Activated CD8-positive, alpha-beta T cell treated with anti-CD3 and anti-CD28 coated beads, Interleukin-2, amount 10 ng/mL, durations not matched to agents 7 days and 5 days (primary cell): ENCODE measurements at regions not wholly inside any gene's neighbourhood (a gene's known extent, or its start where the extent isn't known, plus 50 kb on each side); places are given as distances from the start of the nearest gene placed in this dataset.

Source experiments
- ATAC-seq: fragments of 150-1000 bp; cut with Tn5 transposase; one replicate; pipeline ENCODE4 v1.10.0; 2021; ENCODE audit warnings: moderate library complexity
- CTCF ChIA-PET: fragments of 350-600 bp; sonication (Branson Sonifier 250); formaldehyde crosslinking; loops from one replicate; lab custom pipeline; 2021; ENCODE audit warnings: antibody characterized with exemption; lab: Charles Lee
- POLR2A ChIA-PET: fragments of 350-600 bp; sonication (Branson Sonifier 250); formaldehyde crosslinking; loops from one replicate; lab custom pipeline; 2021; ENCODE audit warnings: antibody characterized with exemption; lab: Charles Lee
- DNase-seq: peaks from one replicate; pipeline ENCODE4 v3.0.0-alpha.2; 2020
- H3K27ac Mint-ChIP-seq: one replicate; pipeline ENCODE4 v1.8.0; 2021; ENCODE audit warnings: mild to moderate bottlenecking, mixed read lengths
- H3K27me3 Mint-ChIP-seq: one replicate; pipeline ENCODE4 v1.8.0; 2021; ENCODE audit warnings: low read depth, mixed read lengths
- H3K36me3 Mint-ChIP-seq: one replicate; pipeline ENCODE4 v1.8.0; 2021; ENCODE audit warnings: low read depth, mixed read lengths
- H3K4me1 Mint-ChIP-seq: one replicate; pipeline ENCODE4 v1.8.0; 2021; ENCODE audit warnings: low read depth, mixed read lengths
- H3K4me3 Mint-ChIP-seq: one replicate; pipeline ENCODE4 v1.8.0; 2021; ENCODE audit warnings: mild to moderate bottlenecking, mixed read lengths
- H3K9me3 Mint-ChIP-seq: one replicate; pipeline ENCODE4 v1.8.0; 2022; ENCODE audit warnings: mixed read lengths; ENCODE audit not compliant: insufficient read depth

GRCh38 chr16:51365715-51366114 lies 214.6 kb upstream of the SALL1 start:
- H3K4me3 Mint-ChIP-seq = no peak overlapping the region

GRCh38 chr16:51359141-51359955 lies 208.3 kb upstream of the SALL1 start:
- Mint-ChIP-seq H3K27me3 (no peaks in the 10 kb centered on the region), H3K9me3 (no peaks in the 10 kb centered on the region), H3K4me3 (no peak overlapping the region), H3K36me3 (no peaks in the 10 kb centered on the region), H3K4me1 (no peaks in the 10 kb centered on the region), H3K27ac (no peak overlapping the region)
- CTCF ChIA-PET = no interaction called here
- ATAC-seq (no peak), DNase-seq (no peak)
- POLR2A ChIA-PET = no interaction called here

More at GRCh38 chr16:51365715-51366114, 214.6 kb upstream of the SALL1 start:
- no peak for DNase-seq
- Mint-ChIP-seq H3K9me3 (no peaks in the 10 kb centered on the region), H3K36me3 (no peaks in the 10 kb centered on the region), H3K27ac (no peak overlapping the region), H3K4me1 (no peaks in the 10 kb centered on the region), H3K27me3 (no peaks in the 10 kb centered on the region)
- POLR2A ChIA-PET = no interaction called here
- ATAC-seq = no peak
- CTCF ChIA-PET = no interaction called here

GRCh38 chr16:51357839-51358238 lies 206.8 kb upstream of the SALL1 start:
- POLR2A ChIA-PET = no interaction called here
- ATAC-seq = no peak
- no peak for DNase-seq
- no peaks in the 10 kb centered on the region for H3K9me3 Mint-ChIP-seq
- no peak overlapping the region for H3K27ac Mint-ChIP-seq
- no peaks in the 10 kb centered on the region for H3K4me1 Mint-ChIP-seq
- H3K4me3 Mint-ChIP-seq = no peak overlapping the region
- H3K36me3 Mint-ChIP-seq = no peaks in the 10 kb centered on the region
- CTCF ChIA-PET = no interaction called here
- H3K27me3 Mint-ChIP-seq = no peaks in the 10 kb centered on the region

GRCh38 chr16:51355875-51356274 lies 204.8 kb upstream of the SALL1 start:
- ChIA-PET CTCF (no interaction called here), POLR2A (no interaction called here)
- no peak for DNase-seq
- Mint-ChIP-seq H3K4me1 (no peaks in the 10 kb centered on the region), H3K4me3 (no peak overlapping the region), H3K27ac (no peak overlapping the region), H3K36me3 (no peaks in the 10 kb centered on the region), H3K9me3 (no peaks in the 10 kb centered on the region), H3K27me3 (no peaks in the 10 kb centered on the region)
- ATAC-seq = no peak

GRCh38 chr16:51355195-51355594 lies 204.1 kb upstream of the SALL1 start:
- H3K27ac Mint-ChIP-seq = no peak overlapping the region
- DNase-seq (no peak), ATAC-seq (no peak)
- H3K4me3 Mint-ChIP-seq = no peak overlapping the region
- H3K9me3 Mint-ChIP-seq = no peaks in the 10 kb centered on the region
- CTCF ChIA-PET = no interaction called here
- H3K27me3 Mint-ChIP-seq = no peaks in the 10 kb centered on the region
- no peaks in the 10 kb centered on the region for H3K36me3 Mint-ChIP-seq
- POLR2A ChIA-PET = no interaction called here
- no peaks in the 10 kb centered on the region for H3K4me1 Mint-ChIP-seq

- Mint-ChIP-seq H3K4me3 (no peak overlapping the region), H3K36me3 (no peaks in the 10 kb centered on the region), H3K27ac (no peak overlapping the region), H3K9me3 (no peaks in the 10 kb centered on the region), H3K4me1 (no peaks in the 10 kb centered on the region), H3K27me3 (no peaks in the 10 kb centered on the region)
- DNase-seq (no peak), ATAC-seq (no peak)
- POLR2A ChIA-PET = no interaction called here
- CTCF ChIA-PET = no interaction called here
These were observed 202.0 kb upstream of the SALL1 start for GRCh38 chr16:51353055-51353454.

- H3K27ac Mint-ChIP-seq = no peak overlapping the region
- ChIA-PET CTCF (no interaction called here), POLR2A (no interaction called here)
- H3K4me1 Mint-ChIP-seq = no peaks in the 10 kb centered on the region
- H3K36me3 Mint-ChIP-seq = no peaks in the 10 kb centered on the region
- H3K4me3 Mint-ChIP-seq = no peak overlapping the region
- ATAC-seq = no peak
- DNase-seq = no peak
- H3K27me3 Mint-ChIP-seq = no peaks in the 10 kb centered on the region
- H3K9me3 Mint-ChIP-seq = no peaks in the 10 kb centered on the region
These were observed 198.6 kb upstream of the SALL1 start for GRCh38 chr16:51349626-51350025.

GRCh38 chr16:51343411-51343810 lies 192.3 kb upstream of the SALL1 start:
- ChIA-PET CTCF (no interaction called here), POLR2A (no interaction called here)
- Mint-ChIP-seq H3K4me1 (no peaks in the 10 kb centered on the region), H3K4me3 (no peak overlapping the region), H3K9me3 (no peaks in the 10 kb centered on the region), H3K27ac (no peak overlapping the region), H3K36me3 (no peaks in the 10 kb centered on the region), H3K27me3 (no peaks in the 10 kb centered on the region)
- ATAC-seq (no peak), DNase-seq (no peak)

- no peaks in the 10 kb centered on the region for H3K36me3 Mint-ChIP-seq
These were observed 190.1 kb upstream of the SALL1 start for GRCh38 chr16:51341204-51341603.

GRCh38 chr16:51337662-51338061 lies 186.6 kb upstream of the SALL1 start:
- no peak for DNase-seq
- ChIA-PET CTCF (no interaction called here), POLR2A (no interaction called here)
- H3K4me3 Mint-ChIP-seq = no peak overlapping the region
- no peak for ATAC-seq
- H3K27ac Mint-ChIP-seq = no peak overlapping the region
- no peaks in the 10 kb centered on the region for H3K4me1 Mint-ChIP-seq
- H3K36me3 Mint-ChIP-seq = no peaks in the 10 kb centered on the region
- H3K27me3 Mint-ChIP-seq = no peaks in the 10 kb centered on the region
- H3K9me3 Mint-ChIP-seq = peaks cover 3% of the 10 kb centered on the region

More at GRCh38 chr16:51341204-51341603, 190.1 kb upstream of the SALL1 start:
- no peaks in the 10 kb centered on the region for H3K9me3 Mint-ChIP-seq
- DNase-seq = no peak
- POLR2A ChIA-PET = no interaction called here
- H3K4me1 Mint-ChIP-seq = no peaks in the 10 kb centered on the region
- no peak overlapping the region for H3K27ac Mint-ChIP-seq
- no peak overlapping the region for H3K4me3 Mint-ChIP-seq
- CTCF ChIA-PET = no interaction called here
- ATAC-seq = no peak
- H3K27me3 Mint-ChIP-seq = no peaks in the 10 kb centered on the region

GRCh38 chr16:51328733-51329132 lies 177.7 kb upstream of the SALL1 start:
- DNase-seq (no peak), ATAC-seq (no peak)
- no peaks in the 10 kb centered on the region for H3K36me3 Mint-ChIP-seq
- no peaks in the 10 kb centered on the region for H3K4me1 Mint-ChIP-seq
- ChIA-PET CTCF (no interaction called here), POLR2A (no interaction called here)
- H3K27me3 Mint-ChIP-seq = no peaks in the 10 kb centered on the region
- H3K9me3 Mint-ChIP-seq = peaks cover 5% of the 10 kb centered on the region
- no peak overlapping the region for H3K4me3 Mint-ChIP-seq
- no peak overlapping the region for H3K27ac Mint-ChIP-seq

- ChIA-PET POLR2A (no interaction called here), CTCF (no interaction called here)
- Mint-ChIP-seq H3K36me3 (no peaks in the 10 kb centered on the region), H3K27me3 (no peaks in the 10 kb centered on the region), H3K9me3 (peaks cover 5% of the 10 kb centered on the region), H3K27ac (no peak overlapping the region), H3K4me3 (no peak overlapping the region), H3K4me1 (no peaks in the 10 kb centered on the region)
- DNase-seq (no peak), ATAC-seq (no peak)
These were observed 175.9 kb upstream of the SALL1 start for GRCh38 chr16:51327001-51327400.
